GM10266 (cell line): ENCODE measurements at regions not wholly inside any gene's neighbourhood (a gene's known extent, or its start where the extent isn't known, plus 50 kb on each side); places are given as distances from the start of the nearest gene placed in this dataset.

Source experiments
- DNase-seq: peaks from one replicate; pipeline ENCODE4 v3.0.0; 2012; ENCODE audit errors: extremely low spot score
- TF ChIP-seq, protein P1 (sequence below): IDR thresholded peaks from 2 replicates; pipeline ENCODE4 v1.5.1; 2012; ENCODE audit warnings: mild to moderate bottlenecking, low read depth; ENCODE audit not compliant: control insufficient read depth, insufficient read depth; ENCODE audit errors: missing control alignments

DNA sequence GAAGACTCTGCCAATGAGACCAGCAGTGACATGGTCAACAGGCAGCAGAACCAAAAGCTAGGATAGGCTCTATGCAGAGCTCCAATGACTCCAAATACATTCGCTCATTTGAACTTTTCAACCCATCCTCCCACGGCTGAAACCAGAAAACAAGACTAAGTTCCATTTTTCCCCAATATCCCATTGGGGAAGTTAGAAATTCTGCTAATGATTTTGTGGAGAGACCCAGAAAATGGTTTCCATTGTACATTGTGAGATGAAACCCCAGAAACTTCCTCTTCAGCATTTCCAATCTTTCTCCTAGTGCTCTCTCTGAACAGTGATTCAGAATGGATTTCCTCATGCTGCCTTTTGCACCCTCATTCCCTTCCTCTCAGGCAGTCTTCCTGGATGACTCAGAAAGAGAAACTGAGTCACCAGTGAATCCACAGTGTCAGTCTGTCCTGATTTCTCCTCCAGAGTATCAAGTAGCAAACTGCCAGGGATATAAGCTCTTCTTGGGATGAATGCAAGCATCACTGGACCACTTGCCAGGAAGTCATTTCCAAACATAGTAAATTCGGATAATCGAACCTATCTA lies 467.7 kb upstream of the ID2 start:
- DNase-seq, result no peak

DNA sequence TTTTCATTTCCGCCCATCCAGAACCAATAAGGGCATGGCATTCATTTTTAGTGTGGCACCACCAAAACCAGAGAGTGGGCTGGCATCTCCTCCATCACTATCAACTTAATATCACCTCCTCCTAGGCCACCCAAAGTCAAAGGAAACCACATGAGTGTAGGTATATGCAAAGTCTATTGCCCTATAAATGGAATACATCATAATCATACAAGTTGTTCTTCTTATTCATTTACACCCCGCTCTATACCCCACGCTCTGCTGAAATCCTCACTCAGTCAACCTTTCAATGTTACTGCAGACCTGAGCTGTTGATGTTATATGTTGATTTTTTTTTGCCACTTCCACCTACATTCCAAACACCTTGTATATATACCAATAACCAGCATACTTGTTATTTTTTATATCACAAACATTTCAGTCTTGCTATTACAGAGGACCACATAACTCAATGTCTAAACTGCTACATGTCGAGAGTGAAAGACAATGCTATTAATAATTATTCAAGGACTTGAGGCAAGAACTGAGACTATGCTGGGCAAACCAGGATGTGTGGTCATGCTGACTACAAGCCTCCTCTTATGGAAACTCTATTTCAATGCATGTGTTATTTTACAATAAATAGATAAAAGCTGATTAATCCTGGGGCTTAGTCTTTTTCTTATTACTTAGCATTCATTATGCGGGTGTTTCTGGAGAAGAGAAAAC lies 466.5 kb upstream of the ID2 start:
- TF ChIP-seq, protein P1, sequence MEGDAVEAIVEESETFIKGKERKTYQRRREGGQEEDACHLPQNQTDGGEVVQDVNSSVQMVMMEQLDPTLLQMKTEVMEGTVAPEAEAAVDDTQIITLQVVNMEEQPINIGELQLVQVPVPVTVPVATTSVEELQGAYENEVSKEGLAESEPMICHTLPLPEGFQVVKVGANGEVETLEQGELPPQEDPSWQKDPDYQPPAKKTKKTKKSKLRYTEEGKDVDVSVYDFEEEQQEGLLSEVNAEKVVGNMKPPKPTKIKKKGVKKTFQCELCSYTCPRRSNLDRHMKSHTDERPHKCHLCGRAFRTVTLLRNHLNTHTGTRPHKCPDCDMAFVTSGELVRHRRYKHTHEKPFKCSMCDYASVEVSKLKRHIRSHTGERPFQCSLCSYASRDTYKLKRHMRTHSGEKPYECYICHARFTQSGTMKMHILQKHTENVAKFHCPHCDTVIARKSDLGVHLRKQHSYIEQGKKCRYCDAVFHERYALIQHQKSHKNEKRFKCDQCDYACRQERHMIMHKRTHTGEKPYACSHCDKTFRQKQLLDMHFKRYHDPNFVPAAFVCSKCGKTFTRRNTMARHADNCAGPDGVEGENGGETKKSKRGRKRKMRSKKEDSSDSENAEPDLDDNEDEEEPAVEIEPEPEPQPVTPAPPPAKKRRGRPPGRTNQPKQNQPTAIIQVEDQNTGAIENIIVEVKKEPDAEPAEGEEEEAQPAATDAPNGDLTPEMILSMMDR, result no peak

More for the DNA sequence above, 467.7 kb upstream of the ID2 start:
- TF ChIP-seq, protein P1, result no peak

DNA sequence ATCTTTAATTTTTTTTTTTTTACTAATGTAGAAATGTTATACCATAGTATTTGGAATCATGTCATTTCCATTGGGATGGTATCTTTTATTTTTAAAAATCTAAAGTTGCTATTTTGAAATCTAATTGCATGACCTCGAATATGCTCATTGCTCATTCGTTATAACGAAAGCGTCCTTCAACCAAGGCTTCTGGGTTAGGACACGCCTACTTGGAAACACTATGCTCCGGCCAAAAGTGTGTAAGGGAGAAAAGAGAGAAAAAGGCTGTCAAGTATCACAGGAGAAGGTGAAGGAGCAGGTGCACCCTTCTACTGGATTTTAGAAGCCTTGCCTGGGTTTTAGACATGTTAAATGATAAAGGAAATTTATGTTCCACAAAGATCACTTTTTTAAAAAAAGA lies 465.9 kb upstream of the ID2 start:
- TF ChIP-seq, protein P1, result no peak
- no peak for DNase-seq

More for the DNA sequence above, 466.5 kb upstream of the ID2 start:
- no peak for DNase-seq

DNA sequence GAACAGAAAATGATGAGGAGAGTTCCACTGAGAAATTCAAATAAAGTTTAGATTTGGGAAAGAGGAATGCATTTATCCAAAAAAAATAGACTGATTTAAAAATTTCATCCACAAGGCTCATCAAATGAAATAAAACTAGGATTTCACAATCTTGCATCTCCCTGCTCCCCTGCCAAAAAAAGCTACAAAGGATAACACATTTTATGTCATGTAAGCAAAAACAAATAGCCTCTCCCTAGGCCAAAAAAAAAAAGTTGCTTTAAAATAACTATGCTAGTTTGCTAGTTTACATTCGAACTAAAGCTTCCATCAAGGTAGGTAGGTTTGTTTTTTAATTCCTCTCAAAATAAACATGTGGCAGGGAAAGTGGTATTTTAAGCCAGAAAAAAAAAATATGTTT lies 465.5 kb upstream of the ID2 start:
- TF ChIP-seq, protein P1, result no peak
- DNase-seq, result no peak

DNA sequence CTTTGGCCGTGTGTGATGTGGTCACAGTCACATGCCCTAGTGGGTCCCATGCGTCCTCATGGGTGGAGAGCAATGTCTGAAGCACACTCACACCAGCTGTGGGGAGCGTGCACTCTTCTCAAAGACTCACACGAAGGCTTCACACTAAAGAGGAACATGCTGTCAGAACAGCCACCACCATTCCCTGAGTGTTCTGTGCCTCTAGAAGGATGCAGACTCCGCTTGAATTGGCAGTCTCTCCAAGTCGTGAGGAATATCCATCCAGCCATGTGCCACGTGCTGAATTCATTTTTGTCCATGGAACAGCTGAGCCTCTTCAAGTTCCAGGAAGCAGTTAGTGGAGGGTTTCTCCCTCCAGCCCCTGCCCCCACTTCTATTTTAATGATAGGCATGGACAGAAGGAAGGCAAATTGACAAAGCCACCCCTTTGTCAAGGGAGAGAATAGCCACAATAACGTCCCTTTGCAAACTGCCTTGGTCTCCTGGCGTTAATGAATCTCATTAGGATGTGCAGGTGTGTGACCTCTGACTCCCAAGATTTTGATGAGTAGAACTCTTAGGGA lies 464.3 kb upstream of the ID2 start:
- TF ChIP-seq, protein P1, result no peak
- no peak for DNase-seq

DNA sequence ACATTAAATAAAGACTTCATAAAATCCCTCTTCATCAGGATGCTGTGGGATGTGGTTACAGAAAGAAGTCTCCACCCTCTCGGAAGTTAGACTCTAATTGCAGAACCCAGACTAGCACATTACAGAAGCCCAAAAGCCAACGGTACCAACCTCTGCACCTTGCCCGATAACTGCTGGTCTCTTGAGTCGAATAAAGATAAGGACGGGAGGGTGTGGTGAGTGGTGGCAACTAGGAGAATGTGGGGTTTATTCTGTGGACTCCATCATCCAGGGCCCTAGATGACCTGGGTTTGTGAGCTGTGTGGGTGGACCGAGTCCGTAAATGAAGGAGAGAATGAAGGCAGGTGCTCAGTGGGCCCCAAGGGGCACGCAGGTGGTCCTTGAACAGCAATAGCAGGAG lies 462.8 kb upstream of the ID2 start:
- TF ChIP-seq, protein P1, result no peak
- DNase-seq, result no peak

DNA sequence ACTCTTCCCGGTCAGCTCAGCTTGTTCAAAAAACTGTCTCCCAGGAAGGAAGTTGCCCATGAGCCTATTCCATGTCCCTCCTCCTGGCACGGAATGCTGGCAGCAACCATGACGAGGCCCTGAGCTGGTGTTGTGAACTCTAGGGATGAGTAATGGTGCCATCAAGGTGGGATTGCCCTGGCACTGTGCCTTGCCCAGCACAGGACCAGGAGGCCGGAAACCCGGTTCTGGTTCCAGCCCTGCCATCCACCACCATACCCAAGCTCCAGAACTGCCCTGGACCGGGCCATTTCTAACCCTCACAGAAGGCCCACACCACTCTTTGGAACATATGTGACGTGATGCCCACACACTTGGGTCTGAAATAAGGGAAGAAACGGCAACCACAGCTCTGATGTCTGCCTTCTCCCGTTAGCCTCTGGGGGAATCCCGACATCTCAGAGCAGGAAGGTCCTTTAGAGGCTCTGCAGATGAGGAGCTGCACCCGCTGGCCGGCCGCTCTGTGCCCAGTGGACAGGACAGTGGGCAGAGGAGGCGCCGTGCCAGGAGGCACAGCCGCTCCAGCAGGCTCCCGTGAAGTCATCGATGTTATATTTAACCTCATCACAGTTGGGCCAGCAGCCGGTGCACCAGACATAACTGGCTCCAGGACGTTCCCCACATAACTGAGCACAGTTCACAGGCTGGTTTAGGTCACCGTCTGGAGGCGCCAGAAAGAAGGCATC lies 462.1 kb upstream of the ID2 start:
- no peak for DNase-seq
- TF ChIP-seq, protein P1, result no peak
